SH-SY5Y (cell line): ENCODE measurements at regions not wholly inside any gene's neighbourhood (a gene's known extent, or its start where the extent isn't known, plus 50 kb on each side); places are given as distances from the start of the nearest gene placed in this dataset.

Experiments
- GATA2 ChIP-seq: IDR thresholded peaks from 2 replicates; pipeline ENCODE4 v1.6.1; 2011; ENCODE audit warnings: mild to moderate bottlenecking, low read depth, low read length
- GATA3 ChIP-seq: IDR thresholded peaks from 2 replicates; pipeline ENCODE4 v1.6.1; 2011; ENCODE audit warnings: low read depth, mild to moderate bottlenecking, low read length, moderate library complexity

DNA sequence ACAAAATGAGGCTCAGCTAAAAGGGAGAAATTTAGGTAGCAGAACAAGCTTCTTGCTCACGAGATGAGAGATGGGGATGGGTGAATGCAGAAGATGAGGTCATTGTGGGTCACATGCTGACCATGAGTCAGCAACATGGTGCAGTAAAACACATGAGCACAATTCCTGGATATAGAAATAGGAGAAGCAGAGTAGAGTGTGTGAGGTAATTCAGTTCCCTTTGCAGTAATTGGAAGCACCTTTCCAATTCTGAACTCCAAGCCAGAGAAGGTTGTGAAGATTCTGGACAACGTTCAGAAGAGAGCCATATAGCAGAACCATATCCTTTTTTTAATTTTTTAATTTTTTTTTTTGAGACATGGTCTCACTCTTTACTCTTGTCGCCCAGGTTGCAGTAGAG is 62.0 kb upstream of the LMNTD1 start:
- TF ChIP-seq GATA3 = no peak
- TF ChIP-seq GATA2 = no peak

DNA sequence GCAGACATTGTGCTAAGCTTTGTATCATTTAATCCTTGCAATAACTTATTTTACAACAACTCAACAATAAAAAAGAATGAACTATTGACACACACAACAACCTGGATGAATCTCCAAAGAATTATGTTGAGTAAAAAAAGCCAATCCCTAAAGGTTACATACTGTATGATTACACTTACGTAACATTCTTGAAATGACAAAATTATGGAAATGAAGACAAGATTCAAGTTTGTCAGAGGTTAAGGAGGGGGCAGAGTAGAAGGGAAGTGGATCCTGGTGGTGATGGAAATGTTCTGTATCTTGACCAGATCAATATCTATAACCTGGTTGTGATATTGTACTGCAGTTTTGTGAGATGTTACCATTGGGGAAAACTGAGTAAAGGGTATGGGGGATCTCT is 63.2 kb upstream of the LMNTD1 start:
- TF ChIP-seq GATA3 (no peak), GATA2 (no peak)

DNA sequence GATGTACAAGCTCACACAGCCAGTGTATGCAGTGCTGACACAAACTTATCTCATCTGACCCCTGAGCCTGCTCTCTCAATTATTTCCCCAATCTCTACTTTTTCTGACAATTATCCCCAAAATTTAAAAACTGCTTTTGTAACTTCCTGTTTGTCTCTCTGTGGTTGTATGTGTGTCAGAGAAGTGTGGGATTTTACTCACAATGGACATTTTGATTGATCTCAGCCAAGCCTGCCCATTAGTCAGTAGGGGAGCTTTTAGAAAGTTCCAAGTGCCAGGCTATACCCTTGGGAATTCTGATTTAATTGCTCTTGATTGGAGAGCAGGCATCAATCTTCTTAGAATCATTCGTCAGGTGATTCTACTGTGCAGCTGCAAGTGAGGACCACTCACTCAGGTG is 64.9 kb upstream of the LMNTD1 start:
- TF ChIP-seq GATA3 (no peak), GATA2 (no peak)

DNA sequence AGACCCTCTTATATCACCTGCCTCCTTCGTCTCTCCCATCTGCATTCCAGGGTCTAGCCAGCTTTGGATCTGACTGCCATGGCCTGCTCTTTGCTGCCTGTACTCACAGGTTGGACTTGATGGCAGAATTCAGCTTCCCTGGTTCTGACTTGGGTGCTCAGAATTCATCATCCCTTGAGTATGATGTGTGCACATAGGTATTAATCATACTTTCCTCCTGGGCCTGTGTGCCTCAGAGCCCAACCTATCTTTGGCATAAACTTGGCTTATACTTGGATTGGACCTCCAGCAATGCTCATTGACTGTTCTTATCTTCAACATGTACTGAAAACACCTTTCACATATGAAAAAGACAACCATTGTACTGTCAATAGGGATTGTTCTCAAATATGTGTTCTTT is 70.7 kb upstream of the LMNTD1 start:
- TF ChIP-seq GATA3 (no peak), GATA2 (no peak)

DNA sequence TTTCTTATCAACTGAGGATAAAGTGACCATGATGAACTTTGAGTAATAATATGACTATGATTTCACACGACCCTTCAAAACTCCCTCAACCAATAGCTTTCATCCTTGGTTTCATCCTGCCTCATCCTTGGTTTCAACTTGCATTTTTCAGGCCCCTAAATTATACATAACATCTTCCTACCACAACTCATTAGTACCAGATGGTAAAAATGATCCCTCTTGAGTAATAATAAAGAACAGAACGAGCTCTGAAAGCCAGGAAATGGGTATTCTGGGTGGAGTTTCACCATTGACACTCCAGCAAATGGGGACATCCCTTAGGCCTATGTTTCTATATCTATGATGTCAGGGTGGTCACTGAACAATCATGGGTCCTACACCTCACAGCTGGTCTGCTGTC is 72.1 kb upstream of the LMNTD1 start:
- TF ChIP-seq GATA2 = no peak
- TF ChIP-seq GATA3 = no peak

DNA sequence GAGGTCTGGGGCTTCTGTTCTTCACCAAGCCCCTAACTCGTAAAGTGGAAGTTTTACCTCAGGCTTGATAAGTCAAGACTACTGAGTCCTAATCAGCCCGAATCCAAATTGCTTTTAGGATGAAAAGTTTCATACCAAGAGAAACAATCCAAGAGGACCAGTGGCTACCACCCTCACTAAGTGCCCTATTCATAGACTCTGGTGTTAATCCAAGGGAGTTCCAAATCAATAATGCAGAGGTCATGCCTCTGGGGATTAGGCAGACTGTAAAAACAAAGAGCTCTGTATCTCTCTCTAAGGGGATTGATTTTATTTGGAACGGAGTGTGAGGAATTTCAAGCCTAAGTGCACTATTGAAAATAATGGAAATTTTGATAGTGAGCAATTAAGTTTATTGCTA is 76.3 kb upstream of the LMNTD1 start:
- TF ChIP-seq GATA3 (no peak), GATA2 (no peak)

DNA sequence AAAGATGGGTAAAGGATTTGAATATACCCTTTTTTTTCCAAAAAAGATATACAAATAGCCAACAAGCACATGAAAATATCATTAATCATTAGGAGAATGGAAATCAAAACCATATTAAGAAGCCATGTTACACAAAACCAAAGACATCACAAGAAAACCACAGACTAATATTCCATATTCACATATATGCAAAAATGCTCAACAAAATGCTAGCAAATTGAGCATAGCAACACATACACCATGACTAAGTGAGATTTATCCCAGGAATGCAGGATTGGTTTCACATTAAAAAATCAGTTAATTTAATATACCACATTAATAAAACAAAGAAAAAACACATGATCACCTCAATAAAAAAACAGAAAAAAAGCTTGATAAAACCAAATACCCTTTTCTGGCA is 84.7 kb upstream of the LMNTD1 start:
- TF ChIP-seq GATA2 (no peak), GATA3 (no peak)

DNA sequence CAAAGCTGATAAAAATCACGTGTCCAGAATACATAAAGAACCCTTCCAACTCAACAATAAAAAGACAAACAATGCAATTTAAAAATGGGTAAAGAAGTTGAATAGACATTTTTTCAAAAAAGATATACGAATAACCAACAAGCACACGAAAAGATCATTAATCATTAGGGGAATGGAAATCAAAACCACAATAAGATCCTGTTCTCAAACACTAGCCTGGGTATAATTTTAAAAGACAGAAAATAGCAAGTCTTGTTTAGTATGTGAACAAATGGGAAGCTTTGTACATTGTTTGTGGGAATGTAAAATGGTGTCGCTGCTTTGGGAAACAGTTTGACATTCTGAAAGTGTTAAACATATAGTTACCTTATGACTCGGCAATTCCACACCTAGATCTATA is 86.3 kb upstream of the LMNTD1 start:
- TF ChIP-seq GATA2 (no peak), GATA3 (no peak)

DNA sequence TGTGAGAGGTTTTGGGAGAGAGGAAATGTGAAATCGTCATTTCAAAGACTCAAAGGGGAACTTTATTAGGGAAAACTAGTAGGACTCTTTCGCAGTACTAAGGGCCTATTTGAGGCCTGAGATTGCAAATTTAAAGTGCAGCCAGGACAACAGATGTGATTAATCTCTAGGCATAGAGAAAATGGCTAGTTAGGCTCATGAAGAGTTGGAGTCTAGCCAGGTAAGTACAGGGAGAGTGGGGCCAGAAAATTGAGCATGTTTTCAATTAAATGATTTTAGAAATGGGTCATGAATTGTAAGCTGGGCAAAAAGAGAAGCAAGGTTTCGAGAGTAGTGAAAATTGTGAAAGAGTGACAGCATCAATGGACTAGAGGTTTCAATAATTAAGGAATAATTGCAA is 91.9 kb upstream of the LMNTD1 start:
- no peak for TF ChIP-seq GATA2
- TF ChIP-seq GATA3 = no peak

DNA sequence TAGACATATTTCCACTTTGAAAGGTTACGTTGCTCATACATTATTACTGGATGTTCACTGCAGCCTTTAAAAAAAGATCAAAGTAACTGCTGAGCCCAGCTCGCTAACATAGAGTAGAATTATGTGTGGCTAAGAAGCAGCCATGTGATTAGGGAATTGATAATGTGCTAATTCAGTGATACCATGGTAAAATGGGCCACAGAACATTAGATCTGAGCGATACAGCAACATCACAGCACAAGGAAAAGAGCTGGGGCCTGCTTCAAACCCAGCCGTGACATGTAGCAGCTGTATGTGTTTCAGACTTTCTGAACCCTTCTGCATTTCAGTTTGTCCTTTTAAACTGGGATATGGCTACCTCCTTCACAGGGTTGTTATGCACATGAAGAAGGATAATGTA is 92.3 kb upstream of the LMNTD1 start:
- peak; percentile 87 for TF ChIP-seq GATA2
- peak; percentile 68 for TF ChIP-seq GATA3

DNA sequence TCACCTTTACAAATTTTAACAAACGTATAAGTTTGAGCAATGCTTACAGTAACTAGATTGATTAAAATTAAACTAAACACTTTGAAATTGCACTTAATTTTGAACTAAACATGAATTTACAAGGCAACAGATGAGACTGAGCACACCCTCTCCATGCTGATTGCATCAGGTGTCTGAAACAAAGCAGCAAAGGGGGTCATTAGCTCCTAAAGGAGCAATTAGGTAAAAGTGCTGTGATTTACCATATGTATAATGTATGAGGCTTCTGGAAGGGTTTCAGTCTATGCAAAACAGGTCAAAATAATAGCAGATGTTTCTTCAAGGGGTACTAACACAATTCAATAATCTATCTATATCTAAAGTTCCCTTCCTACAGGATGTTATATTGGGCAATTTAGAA is 98.8 kb upstream of the LMNTD1 start:
- no peak for TF ChIP-seq GATA3
- TF ChIP-seq GATA2 = no peak

DNA sequence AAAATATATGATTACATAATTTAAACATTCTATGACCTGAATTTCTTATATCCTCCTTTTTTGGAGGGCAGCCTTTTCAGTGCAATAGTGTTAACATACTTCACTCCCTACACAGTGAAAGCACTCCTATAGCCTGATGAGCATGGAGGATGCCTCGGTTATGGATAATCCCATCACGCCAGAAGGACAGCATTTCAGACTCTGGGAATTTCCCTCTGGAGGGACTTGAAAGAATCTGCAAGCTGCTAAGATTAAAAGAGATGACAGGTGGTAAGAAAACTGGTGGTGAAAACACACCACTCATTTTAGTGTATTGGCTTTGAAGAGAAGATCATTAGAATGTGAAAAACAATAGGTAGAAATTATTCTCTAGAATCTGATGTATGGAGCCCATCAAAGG is 99.3 kb upstream of the LMNTD1 start:
- TF ChIP-seq GATA3 = no peak
- no peak for TF ChIP-seq GATA2

DNA sequence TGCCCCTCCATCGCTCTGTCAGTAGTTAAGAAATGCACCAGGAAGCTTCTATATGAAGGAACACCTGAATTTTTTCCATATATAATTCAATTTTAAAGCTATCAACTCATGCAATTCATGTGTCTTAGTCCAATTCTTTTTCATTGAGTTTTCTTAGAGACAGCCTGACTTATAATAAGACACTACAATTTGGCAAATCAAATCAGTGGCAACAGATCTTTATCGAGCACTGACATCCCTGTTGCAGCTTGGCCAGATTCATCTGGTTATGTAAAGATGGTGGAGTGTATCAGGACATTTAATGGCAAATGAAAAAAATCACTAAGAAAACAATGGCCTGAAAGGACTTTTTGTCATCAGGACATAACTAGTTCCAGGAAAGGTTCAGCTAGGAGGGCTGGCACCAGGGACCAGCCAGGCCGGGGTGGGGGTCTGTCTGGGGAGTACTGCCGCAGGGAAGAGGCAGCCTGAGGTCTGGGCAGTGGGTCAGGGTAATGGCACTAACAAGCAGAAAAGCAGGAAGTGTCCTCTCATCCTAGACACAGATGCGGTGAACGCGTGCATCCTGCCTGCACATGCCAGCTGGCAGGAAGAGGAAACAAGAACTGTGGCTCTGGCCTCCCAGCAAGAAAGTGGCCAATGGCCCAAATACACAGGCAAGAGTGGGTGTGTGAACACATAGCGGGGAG is 100.5 kb upstream of the LMNTD1 start:
- TF ChIP-seq GATA2 (peak; percentile 77; the same call in 1 of the 2 replicates), GATA3 (peak; percentile 90)

DNA sequence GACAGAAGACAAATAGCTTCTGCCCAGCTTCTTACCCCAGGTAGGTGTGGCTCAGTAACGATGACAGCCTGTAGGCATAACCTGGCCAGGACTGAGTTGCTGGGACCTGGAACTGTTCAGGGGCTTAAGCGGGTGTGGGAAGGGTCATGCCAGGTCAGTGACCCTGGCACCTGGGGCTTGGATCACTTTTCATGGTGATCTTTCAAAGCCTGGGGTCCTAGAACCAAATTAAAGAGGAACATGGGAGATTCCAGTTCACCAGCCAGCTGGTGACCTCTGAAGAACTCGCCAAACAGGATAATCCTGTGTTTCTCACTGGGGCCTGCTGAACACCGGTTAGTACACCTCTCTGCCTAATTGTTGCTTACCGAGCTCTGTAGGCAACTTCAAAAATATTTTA is 102.6 kb upstream of the LMNTD1 start:
- TF ChIP-seq GATA2 (no peak), GATA3 (no peak)

DNA sequence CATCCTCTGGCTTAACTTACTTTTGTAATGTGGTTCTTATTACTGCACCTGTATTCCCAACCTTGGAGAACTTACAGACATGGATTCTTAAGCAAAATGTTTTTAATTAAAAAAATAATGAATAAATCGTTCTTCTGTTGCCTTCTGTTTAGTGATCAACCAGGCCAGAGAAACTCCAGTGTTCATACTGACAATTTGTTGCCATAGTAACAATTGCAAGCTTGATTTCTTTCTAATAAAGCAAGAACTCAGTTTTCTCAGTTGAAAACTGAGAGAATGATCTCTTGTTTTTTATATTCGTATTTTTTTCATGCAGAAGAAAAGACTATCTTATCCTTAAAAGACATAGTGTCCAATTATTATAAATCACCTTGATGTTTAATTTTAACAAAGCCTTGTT is 106.5 kb upstream of the LMNTD1 start:
- TF ChIP-seq GATA3 = no peak

DNA sequence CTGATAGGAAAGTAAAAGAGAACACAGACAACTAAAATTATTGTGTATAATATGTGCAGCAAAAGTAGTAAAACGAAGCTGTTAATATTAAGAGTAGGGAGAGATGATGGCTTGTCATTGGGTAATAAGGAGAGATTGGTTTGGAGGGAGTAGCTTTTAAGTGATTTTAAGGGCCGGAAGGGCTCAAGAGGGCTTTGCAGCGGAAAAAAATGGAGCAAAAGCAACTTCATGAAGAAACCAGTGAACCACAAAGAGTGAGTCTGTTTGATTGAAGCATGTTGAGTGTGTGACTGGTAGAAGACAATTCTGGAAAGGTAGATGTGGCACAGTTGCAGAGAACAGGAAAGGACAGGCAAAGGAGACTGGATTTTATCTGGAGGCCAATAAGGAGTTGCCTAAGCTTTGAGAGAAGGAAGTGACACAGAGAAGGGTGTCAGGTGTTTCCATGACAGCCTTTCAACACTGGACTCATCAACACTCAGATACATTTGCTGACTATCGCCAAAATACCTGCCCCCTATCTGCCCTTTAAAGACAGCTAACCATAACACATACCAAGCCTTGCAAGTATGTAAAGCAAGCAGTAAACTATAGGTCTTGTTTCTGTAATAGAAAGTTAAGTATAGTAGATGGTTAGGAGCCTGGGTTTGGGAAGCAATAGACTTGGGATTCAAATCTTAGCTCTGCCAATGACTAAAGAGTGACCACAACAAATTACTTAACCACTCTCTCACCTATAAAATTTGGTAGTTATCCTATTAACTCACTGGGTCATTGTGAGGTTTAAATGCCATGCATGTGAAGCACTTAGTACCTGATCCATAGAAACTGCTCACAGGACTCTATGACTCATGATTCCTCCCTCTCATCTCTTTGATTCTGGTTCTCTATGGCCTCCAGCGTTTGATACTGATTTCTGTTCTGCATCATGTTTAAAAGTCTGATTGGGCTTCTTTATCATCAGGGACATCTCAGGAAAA is 117.3 kb upstream of the LMNTD1 start:
- no peak for TF ChIP-seq GATA2
